ENCODE measurements at regions not wholly inside any gene's neighbourhood (a gene's known extent, or its start where the extent isn't known, plus 50 kb on each side); places are given as distances from the start of the nearest gene placed in this dataset.
"Not testable (repeated sequence)": the region's sequence is repeated elsewhere in the genome, so short reads cannot be mapped to it uniquely, and the experiment has no call there.

DNA sequence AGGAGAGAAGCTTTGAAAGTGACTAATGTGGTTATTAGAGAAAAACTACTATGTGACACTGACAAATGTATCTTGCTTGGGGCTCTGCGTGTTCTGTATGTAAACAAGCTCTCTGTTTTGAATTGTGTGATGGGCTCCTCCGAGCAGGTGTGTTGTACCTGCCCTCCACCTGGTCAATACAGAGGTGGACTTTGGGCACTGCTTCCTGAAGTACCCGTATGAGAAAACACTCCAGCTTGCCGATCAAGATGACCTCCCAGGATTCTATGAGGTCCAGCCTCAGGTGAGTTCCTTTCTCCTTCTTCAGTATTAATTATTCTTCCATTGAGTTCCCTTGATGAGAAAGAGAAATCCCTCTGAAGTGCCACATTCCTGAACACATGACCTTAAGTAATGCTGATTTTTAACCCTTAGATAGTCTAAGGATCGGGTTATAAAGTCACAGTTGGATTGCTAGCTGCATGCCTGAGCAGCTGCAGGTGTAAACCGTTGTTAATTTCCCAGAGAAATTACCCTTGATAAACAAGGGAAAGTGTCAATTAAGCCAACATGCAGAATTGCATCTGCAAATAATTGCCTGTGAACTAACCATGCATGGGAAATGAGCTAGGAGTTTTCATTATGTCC, 292.0 kb upstream of the NBPF12 start:
- TF ChIP-seq, protein P1, sequence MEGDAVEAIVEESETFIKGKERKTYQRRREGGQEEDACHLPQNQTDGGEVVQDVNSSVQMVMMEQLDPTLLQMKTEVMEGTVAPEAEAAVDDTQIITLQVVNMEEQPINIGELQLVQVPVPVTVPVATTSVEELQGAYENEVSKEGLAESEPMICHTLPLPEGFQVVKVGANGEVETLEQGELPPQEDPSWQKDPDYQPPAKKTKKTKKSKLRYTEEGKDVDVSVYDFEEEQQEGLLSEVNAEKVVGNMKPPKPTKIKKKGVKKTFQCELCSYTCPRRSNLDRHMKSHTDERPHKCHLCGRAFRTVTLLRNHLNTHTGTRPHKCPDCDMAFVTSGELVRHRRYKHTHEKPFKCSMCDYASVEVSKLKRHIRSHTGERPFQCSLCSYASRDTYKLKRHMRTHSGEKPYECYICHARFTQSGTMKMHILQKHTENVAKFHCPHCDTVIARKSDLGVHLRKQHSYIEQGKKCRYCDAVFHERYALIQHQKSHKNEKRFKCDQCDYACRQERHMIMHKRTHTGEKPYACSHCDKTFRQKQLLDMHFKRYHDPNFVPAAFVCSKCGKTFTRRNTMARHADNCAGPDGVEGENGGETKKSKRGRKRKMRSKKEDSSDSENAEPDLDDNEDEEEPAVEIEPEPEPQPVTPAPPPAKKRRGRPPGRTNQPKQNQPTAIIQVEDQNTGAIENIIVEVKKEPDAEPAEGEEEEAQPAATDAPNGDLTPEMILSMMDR (conservative IDR thresholded peaks at IDR 0.05; ENCODE audit: low read depth, low read length) = not testable (repeated sequence)
- not testable (repeated sequence) for TF ChIP-seq EZH2phosphoT487 (IDR thresholded peaks at IDR 0.05; ENCODE audit: borderline replicate concordance, low read length); EZH2 (IDR thresholded peaks at IDR 0.05; ENCODE audit: low read length, unreplicated experiment)

All from PC-3 (cell line).